ENCODE measurements at regions not wholly inside any gene's neighbourhood (a gene's known extent, or its start where the extent isn't known, plus 50 kb on each side); places are given as distances from the start of the nearest gene placed in this dataset.

DNA sequence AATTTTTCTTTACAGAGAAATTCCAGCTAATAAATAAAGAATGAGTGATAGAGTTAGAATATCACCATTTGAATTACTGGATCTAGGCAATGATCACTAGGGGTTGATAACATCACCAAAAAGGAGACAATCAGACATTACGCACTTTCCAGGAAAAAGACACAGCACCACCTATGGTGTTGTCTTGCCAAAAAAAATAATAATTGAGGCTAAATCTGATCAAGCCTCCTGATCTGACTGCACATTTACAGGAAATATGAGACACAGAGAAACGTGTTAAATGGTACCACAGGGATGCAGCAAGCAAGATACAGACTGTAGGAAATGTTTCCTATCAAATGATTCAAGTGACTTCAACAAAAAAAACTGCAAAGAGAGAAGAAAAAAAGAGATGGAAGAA, 92.8 kb downstream of the EOMES start:
- peaks cover 45% of the 10 kb centered on the region for H3K4me1 ChIP-seq (ENCODE audit: control insufficient read depth, insufficient read depth, low read length)
- no peaks in the 10 kb centered on the region for H3K9me3 ChIP-seq (ENCODE audit: control insufficient read depth, insufficient read depth, low read depth, low read length)
- in situ Hi-C loops (cut with HindIII; ENCODE audit: low pct_unique_long_range_greater_than_20kb, low sequenced_read_pairs), result no loop called here
- H3K27me3 ChIP-seq (ENCODE audit: control insufficient read depth, insufficient read depth, low read length), result no peaks in the 10 kb centered on the region
- H3K36me3 ChIP-seq (ENCODE audit: control insufficient read depth, insufficient read depth, low read length), result no peaks in the 10 kb centered on the region
- ChIA-PET POLR2A (no interaction called here), CTCF (no interaction called here)
- TF ChIP-seq TCF7L2 (IDR thresholded peaks at IDR 0.05; ENCODE audit: low read depth, low read length) (no peak), POLR2AphosphoS5 (IDR thresholded peaks at IDR 0.05; ENCODE audit: low read depth, low read length) (no peak), SIN3A (IDR thresholded peaks at IDR 0.05; ENCODE audit: borderline replicate concordance, insufficient read depth, low read depth, low read length) (no peak)
- TF ChIP-seq, protein P1, sequence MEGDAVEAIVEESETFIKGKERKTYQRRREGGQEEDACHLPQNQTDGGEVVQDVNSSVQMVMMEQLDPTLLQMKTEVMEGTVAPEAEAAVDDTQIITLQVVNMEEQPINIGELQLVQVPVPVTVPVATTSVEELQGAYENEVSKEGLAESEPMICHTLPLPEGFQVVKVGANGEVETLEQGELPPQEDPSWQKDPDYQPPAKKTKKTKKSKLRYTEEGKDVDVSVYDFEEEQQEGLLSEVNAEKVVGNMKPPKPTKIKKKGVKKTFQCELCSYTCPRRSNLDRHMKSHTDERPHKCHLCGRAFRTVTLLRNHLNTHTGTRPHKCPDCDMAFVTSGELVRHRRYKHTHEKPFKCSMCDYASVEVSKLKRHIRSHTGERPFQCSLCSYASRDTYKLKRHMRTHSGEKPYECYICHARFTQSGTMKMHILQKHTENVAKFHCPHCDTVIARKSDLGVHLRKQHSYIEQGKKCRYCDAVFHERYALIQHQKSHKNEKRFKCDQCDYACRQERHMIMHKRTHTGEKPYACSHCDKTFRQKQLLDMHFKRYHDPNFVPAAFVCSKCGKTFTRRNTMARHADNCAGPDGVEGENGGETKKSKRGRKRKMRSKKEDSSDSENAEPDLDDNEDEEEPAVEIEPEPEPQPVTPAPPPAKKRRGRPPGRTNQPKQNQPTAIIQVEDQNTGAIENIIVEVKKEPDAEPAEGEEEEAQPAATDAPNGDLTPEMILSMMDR (IDR thresholded peaks at IDR 0.05), result no peak; the same call in 1 of the 2 replicates
- TF ChIP-seq, protein P2, sequence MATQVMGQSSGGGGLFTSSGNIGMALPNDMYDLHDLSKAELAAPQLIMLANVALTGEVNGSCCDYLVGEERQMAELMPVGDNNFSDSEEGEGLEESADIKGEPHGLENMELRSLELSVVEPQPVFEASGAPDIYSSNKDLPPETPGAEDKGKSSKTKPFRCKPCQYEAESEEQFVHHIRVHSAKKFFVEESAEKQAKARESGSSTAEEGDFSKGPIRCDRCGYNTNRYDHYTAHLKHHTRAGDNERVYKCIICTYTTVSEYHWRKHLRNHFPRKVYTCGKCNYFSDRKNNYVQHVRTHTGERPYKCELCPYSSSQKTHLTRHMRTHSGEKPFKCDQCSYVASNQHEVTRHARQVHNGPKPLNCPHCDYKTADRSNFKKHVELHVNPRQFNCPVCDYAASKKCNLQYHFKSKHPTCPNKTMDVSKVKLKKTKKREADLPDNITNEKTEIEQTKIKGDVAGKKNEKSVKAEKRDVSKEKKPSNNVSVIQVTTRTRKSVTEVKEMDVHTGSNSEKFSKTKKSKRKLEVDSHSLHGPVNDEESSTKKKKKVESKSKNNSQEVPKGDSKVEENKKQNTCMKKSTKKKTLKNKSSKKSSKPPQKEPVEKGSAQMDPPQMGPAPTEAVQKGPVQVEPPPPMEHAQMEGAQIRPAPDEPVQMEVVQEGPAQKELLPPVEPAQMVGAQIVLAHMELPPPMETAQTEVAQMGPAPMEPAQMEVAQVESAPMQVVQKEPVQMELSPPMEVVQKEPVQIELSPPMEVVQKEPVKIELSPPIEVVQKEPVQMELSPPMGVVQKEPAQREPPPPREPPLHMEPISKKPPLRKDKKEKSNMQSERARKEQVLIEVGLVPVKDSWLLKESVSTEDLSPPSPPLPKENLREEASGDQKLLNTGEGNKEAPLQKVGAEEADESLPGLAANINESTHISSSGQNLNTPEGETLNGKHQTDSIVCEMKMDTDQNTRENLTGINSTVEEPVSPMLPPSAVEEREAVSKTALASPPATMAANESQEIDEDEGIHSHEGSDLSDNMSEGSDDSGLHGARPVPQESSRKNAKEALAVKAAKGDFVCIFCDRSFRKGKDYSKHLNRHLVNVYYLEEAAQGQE (IDR thresholded peaks at IDR 0.05; ENCODE audit: insufficient read depth in 1 of 2, low read depth in 2 of 2, low read length in 1 of 2), result no peak
- intact Hi-C loops (cut with micrococcal nuclease; ENCODE audit: unreplicated experiment), result no loop called here
- BruUV-seq (replicated peaks), result no TSS peak
- ATAC-seq, result no peak
- DNase-seq (ENCODE audit: low read depth, low spot score), result no peak
- peak overlapping the region; percentile 97 for H3K27ac ChIP-seq (ENCODE audit: low read length)
- H3K4me3 ChIP-seq (ENCODE audit: low read depth in 2 of 2, low read length in 2 of 2), result no peak overlapping the region

DNA sequence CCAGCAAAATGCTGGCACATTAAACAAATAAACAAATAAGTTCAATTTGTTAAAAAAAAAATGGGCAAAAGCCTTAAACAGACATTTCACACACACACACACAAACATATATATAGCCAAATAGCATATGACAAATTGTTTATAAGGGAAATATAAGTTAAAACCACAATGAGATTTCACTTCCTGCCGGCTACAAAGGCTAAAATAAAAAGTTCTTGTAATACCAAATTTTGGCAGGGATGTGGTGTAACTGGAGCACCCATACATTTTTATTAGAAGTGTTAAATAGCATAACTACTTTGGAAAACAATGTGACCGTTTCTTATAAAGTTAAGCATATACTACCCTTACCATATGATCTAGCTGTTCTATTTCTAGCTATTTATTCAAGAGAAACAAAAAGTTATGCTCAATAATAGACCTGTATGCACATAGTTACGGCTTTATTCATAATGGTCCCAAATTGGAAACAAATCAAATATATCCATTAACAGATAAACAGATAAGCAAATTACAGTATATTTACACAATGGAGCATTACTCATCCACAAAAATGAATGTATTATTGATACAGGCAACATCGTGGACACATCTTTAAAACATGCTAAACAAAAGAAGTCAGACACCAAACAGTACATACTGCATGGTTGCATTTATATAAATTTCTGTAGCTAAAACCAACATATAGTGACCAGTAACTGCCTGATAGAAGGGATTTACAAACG, 93.9 kb downstream of the EOMES start:
- Histone ChIP-seq H3K27me3 (ENCODE audit: control insufficient read depth, insufficient read depth, low read length) (no peaks in the 10 kb centered on the region), H3K27ac (ENCODE audit: low read length) (peak overlapping the region; percentile 97), H3K4me3 (ENCODE audit: low read depth in 2 of 2, low read length in 2 of 2) (no peak overlapping the region), H3K9me3 (ENCODE audit: control insufficient read depth, insufficient read depth, low read depth, low read length) (no peaks in the 10 kb centered on the region), H3K36me3 (ENCODE audit: control insufficient read depth, insufficient read depth, low read length) (no peaks in the 10 kb centered on the region), H3K4me1 (ENCODE audit: control insufficient read depth, insufficient read depth, low read length) (peaks cover 50% of the 10 kb centered on the region)
- ATAC-seq, result peak; percentile 37
- CTCF ChIA-PET, result interaction anchor here (0.5 to 1.2 kb wide), 2 partner anchors 52 to 84 kb away, joined by 4 to 6 read pairs; no protein-coding TSS in a partner anchor
- peak; percentile 86 for TF ChIP-seq TCF7L2 (IDR thresholded peaks at IDR 0.05; ENCODE audit: low read depth, low read length)
- TF ChIP-seq, protein P1 (IDR thresholded peaks at IDR 0.05), result no peak
- in situ Hi-C loops (cut with HindIII; ENCODE audit: low pct_unique_long_range_greater_than_20kb, low sequenced_read_pairs), result no loop called here
- intact Hi-C loops (cut with micrococcal nuclease; ENCODE audit: unreplicated experiment), result no loop called here
- no peak for DNase-seq (ENCODE audit: low read depth, low spot score)
- POLR2A ChIA-PET, result interaction anchor here (0.5 to 1.0 kb wide), 2 partner anchors 61 to 144 kb away, joined by 3 to 6 read pairs; partner anchors contain the start of gene SLC4A7
- BruUV-seq (replicated peaks), result no TSS peak

All from Panc1 (cell line).